ENCODE measurements at regions not wholly inside any gene's neighbourhood (a gene's known extent, or its start where the extent isn't known, plus 50 kb on each side); places are given as distances from the start of the nearest gene placed in this dataset.

DNA sequence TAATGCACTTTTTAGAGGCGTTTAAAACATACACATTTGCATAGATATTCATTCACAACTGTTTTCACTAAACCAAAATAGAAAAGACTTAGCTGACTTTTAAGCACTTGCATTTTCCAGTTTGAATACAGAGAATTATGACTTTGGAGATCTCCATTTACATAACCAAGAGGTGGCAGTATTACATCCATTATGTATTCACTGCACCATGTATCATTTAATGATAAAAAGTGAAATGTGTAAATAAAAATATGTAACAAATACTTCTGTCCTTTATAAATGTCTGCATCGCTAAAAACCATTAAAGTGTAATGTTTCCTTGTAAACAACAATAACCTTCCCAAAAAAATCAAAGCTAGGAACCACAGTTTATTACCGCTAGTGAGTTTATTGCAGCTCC lies 413.2 kb downstream of the FGF13 start:
- no peak for DNase-seq (ENCODE audit: low spot score)
- in situ Hi-C loops (cut with MboI; ENCODE audit: low sequenced_read_pairs, unreplicated experiment), result no loop called here
- TF ChIP-seq, protein P1, sequence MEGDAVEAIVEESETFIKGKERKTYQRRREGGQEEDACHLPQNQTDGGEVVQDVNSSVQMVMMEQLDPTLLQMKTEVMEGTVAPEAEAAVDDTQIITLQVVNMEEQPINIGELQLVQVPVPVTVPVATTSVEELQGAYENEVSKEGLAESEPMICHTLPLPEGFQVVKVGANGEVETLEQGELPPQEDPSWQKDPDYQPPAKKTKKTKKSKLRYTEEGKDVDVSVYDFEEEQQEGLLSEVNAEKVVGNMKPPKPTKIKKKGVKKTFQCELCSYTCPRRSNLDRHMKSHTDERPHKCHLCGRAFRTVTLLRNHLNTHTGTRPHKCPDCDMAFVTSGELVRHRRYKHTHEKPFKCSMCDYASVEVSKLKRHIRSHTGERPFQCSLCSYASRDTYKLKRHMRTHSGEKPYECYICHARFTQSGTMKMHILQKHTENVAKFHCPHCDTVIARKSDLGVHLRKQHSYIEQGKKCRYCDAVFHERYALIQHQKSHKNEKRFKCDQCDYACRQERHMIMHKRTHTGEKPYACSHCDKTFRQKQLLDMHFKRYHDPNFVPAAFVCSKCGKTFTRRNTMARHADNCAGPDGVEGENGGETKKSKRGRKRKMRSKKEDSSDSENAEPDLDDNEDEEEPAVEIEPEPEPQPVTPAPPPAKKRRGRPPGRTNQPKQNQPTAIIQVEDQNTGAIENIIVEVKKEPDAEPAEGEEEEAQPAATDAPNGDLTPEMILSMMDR (IDR thresholded peaks at IDR 0.05; ENCODE audit: borderline replicate concordance, control extremely low read depth, extremely low read depth, insufficient read depth, missing control alignments), result no peak

DNA sequence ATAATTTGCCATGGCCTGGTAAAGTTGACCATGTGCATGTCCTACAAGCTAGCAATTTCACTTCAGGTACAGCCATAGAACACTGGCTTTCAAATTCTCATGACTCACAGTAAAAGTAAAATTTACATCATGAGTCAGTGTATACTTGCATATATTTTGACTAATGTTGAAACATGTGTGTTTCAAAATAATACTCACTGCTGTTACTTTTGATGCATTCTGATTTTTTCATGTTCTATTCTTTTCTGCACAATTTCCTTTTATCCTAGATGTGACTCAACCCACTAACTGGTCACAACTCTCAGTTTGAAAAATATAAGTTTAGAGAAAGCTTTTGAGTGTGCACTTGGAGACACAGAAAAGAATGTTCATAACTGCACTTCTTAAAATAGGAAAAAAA lies 365.7 kb downstream of the FGF13 start:
- in situ Hi-C loops (cut with MboI; ENCODE audit: low sequenced_read_pairs, unreplicated experiment), result no loop called here
- no peak for DNase-seq (ENCODE audit: low spot score)

DNA sequence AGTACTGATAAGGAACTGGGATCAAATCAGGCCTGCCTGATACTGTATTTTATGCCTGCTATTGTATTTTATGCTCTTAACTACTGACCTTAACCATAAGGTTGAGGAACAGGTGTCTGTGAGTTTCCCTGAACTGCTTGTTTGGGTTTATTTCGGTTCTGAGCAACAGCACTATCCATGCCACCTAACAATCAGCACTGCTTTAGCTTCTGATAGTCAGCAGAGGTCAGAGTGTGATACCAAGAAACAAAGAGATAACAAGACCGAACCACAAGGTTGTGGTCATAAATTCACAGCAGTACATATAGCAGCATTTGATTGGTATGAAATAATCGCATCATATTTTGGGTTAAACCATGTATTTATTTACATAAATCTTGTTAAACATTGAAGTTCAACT lies 362.2 kb downstream of the FGF13 start:
- in situ Hi-C loops (cut with MboI; ENCODE audit: low sequenced_read_pairs, unreplicated experiment), result no loop called here
- TF ChIP-seq, protein P1 (IDR thresholded peaks at IDR 0.05; ENCODE audit: borderline replicate concordance, control extremely low read depth, extremely low read depth, insufficient read depth, missing control alignments), result no peak
- DNase-seq (ENCODE audit: low spot score), result no peak

More for the DNA sequence above, 365.7 kb downstream of the FGF13 start:
- TF ChIP-seq, protein P1 (IDR thresholded peaks at IDR 0.05; ENCODE audit: borderline replicate concordance, control extremely low read depth, extremely low read depth, insufficient read depth, missing control alignments), result no peak

DNA sequence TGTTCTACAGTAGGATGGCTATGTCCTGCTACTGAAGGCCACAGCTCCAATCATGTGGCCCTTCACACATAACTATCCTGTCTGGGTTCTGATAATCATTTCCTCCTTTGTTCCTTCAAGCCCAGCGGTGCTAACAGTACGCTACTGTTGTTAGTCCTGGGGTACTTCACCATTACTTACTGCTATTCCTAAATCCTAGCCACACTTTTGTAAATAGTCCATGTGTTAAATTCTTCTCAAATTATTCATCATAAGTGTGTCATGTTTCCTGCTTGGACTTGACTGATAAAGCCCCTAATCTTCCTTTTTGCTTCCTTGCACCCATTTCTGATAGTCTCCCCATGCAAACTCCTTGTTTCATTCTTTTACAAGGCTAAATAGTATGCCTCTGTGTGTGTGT lies 332.6 kb downstream of the FGF13 start:
- in situ Hi-C loops (cut with MboI; ENCODE audit: low sequenced_read_pairs, unreplicated experiment), result no loop called here
- no peak for DNase-seq (ENCODE audit: low spot score)
- TF ChIP-seq, protein P1 (IDR thresholded peaks at IDR 0.05; ENCODE audit: borderline replicate concordance, control extremely low read depth, extremely low read depth, insufficient read depth, missing control alignments), result no peak

DNA sequence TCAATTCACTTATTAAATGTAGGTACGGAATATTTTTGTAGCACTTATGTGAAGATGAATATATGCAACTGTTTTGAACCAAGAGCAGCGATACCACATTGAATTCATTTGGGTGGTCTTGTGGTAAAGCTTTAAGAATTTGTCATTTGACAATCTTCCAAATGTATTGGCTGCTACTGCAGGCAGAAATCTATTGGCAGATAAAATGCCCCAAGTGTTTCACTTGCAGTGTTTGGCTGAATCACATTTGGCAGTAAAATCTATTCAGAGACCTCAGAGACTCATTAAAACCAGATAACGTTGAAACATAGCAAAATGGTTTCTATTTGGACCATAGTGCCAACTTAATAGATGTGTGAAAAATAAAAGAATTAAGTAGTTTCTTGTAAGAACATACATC lies 303.4 kb downstream of the FGF13 start:
- in situ Hi-C loops (cut with MboI; ENCODE audit: low sequenced_read_pairs, unreplicated experiment), result no loop called here
- TF ChIP-seq, protein P1 (IDR thresholded peaks at IDR 0.05; ENCODE audit: borderline replicate concordance, control extremely low read depth, extremely low read depth, insufficient read depth, missing control alignments), result no peak
- DNase-seq (ENCODE audit: low spot score), result no peak

DNA sequence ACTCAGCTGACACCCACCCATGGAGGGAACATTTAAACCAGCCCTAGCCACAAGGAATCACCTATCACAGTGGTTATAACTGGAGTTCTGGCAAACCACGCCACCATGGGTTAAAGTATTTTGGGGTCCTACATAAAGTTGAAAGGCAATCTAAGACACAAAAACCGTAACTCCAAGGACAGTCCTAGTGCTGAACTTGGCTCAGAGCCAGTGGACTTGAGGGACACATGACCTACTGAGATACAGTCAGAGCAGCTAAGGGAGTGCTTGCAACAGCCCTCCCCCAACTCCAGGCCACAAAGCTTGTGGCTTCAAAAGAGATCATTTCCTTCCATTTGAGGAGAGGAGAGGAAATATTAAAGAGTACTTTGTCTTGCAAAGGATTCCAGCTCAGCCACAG lies 300.5 kb downstream of the FGF13 start:
- no peak for DNase-seq (ENCODE audit: low spot score)
- in situ Hi-C loops (cut with MboI; ENCODE audit: low sequenced_read_pairs, unreplicated experiment), result no loop called here
- TF ChIP-seq, protein P1 (IDR thresholded peaks at IDR 0.05; ENCODE audit: borderline replicate concordance, control extremely low read depth, extremely low read depth, insufficient read depth, missing control alignments), result no peak
